Cardiac septum (tissue), 1 donor: ENCODE measurements at regions not wholly inside any gene's neighbourhood (a gene's known extent, or its start where the extent isn't known, plus 50 kb on each side); places are given as distances from the start of the nearest gene placed in this dataset.

Experiments
- DNase-seq: peaks from one replicate; pipeline ENCODE4 v3.0.0-alpha.2; 2020; ENCODE audit warnings: low spot score
- intact Hi-C: fragments of 100-400 bp; cut with DNase I; formaldehyde crosslinking; loops from one replicate; pipeline ENCODE4 v1.14.0; 2022
- donor health status: DM: no; HTN: no; CAD: no.

- intact Hi-C loops, result loop anchor here (5.0 kb wide), 1 partner anchor 140 kb away; no protein-coding TSS in a partner anchor
- no peak for DNase-seq
Observed at GRCh38 chr1:232487236-232487635, 142.7 kb downstream of the SIPA1L2 start.

- intact Hi-C loops, result loop anchor here (5.0 kb wide), 1 partner anchor 141 kb away; no protein-coding TSS in a partner anchor
- no peak for DNase-seq
Observed at GRCh38 chr1:232486454-232487207, 143.3 kb downstream of the SIPA1L2 start.

- no peak for DNase-seq
- intact Hi-C loops, result loop anchor here (5.0 kb wide), 1 partner anchor 141 kb away; no protein-coding TSS in a partner anchor
Observed at GRCh38 chr1:232486006-232486405, 143.9 kb downstream of the SIPA1L2 start.

- intact Hi-C loops, result loop anchor here (5.0 kb wide), 1 partner anchor 142 kb away; no protein-coding TSS in a partner anchor
- no peak for DNase-seq
Observed at GRCh38 chr1:232484856-232485255, 145.1 kb downstream of the SIPA1L2 start.

GRCh38 chr1:232483826-232484225, 146.1 kb downstream of the SIPA1L2 start:
- DNase-seq, result no peak
- intact Hi-C loops, result no loop called here

GRCh38 chr1:232481091-232481490, 148.8 kb downstream of the SIPA1L2 start:
- intact Hi-C loops, result no loop called here
- no peak for DNase-seq

GRCh38 chr1:232477728-232478127, 152.2 kb downstream of the SIPA1L2 start:
- DNase-seq, result no peak
- intact Hi-C loops, result no loop called here

GRCh38 chr1:232476538-232476950, 153.4 kb downstream of the SIPA1L2 start:
- intact Hi-C loops, result no loop called here
- DNase-seq, result no peak

- DNase-seq, result no peak
- intact Hi-C loops, result no loop called here
Observed at GRCh38 chr1:232474826-232475225, 155.1 kb downstream of the SIPA1L2 start.

GRCh38 chr1:232473900-232474299, 156.0 kb downstream of the SIPA1L2 start:
- DNase-seq, result no peak
- intact Hi-C loops, result no loop called here

GRCh38 chr1:232473324-232473723, 156.6 kb downstream of the SIPA1L2 start:
- no peak for DNase-seq
- intact Hi-C loops, result no loop called here

- intact Hi-C loops, result no loop called here
Observed at GRCh38 chr1:232472485-232473041, 157.4 kb downstream of the SIPA1L2 start.

GRCh38 chr1:232471250-232471649, 158.7 kb downstream of the SIPA1L2 start:
- no peak for DNase-seq
- intact Hi-C loops, result no loop called here

More at GRCh38 chr1:232472485-232473041, 157.4 kb downstream of the SIPA1L2 start:
- no peak for DNase-seq

GRCh38 chr1:232470711-232471110, 159.2 kb downstream of the SIPA1L2 start:
- intact Hi-C loops, result no loop called here

GRCh38 chr1:232468249-232468648, 161.7 kb downstream of the SIPA1L2 start:
- no peak for DNase-seq
- intact Hi-C loops, result no loop called here

More at GRCh38 chr1:232470711-232471110, 159.2 kb downstream of the SIPA1L2 start:
- DNase-seq, result no peak

GRCh38 chr1:232467073-232467760, 162.7 kb downstream of the SIPA1L2 start:
- intact Hi-C loops, result no loop called here

GRCh38 chr1:232464325-232464724, 165.6 kb downstream of the SIPA1L2 start:
- DNase-seq, result no peak
- intact Hi-C loops, result no loop called here

More at GRCh38 chr1:232467073-232467760, 162.7 kb downstream of the SIPA1L2 start:
- DNase-seq, result no peak

GRCh38 chr1:232463225-232463624, 166.7 kb downstream of the SIPA1L2 start:
- intact Hi-C loops, result no loop called here

GRCh38 chr1:232462213-232462612, 167.7 kb downstream of the SIPA1L2 start:
- DNase-seq, result no peak
- intact Hi-C loops, result no loop called here

More at GRCh38 chr1:232463225-232463624, 166.7 kb downstream of the SIPA1L2 start:
- DNase-seq, result no peak

GRCh38 chr1:232459826-232460225, 170.1 kb downstream of the SIPA1L2 start:
- DNase-seq, result no peak
- intact Hi-C loops, result no loop called here
